ENCODE measurements at regions not wholly inside any gene's neighbourhood (a gene's known extent, or its start where the extent isn't known, plus 50 kb on each side); places are given as distances from the start of the nearest gene placed in this dataset.
"Not testable (repeated sequence)": the region's sequence is repeated elsewhere in the genome, so short reads cannot be mapped to it uniquely, and the experiment has no call there.

GRCh38 chr4:55696424-55696823 lies 60.3 kb upstream of the NMU start:
- DNase-seq (ENCODE audit: low spot score in 2 of 2); H3K4me3 ChIP-seq; H3K27ac ChIP-seq; H3K9me3 ChIP-seq; H3K4me1 ChIP-seq; H3K36me3 ChIP-seq; H3K27me3 ChIP-seq; intact Hi-C loops (cut with DNase I): not testable (repeated sequence)

GRCh38 chr4:55706541-55706940 lies 70.4 kb upstream of the NMU start:
- H3K36me3 ChIP-seq, result no peaks in the 10 kb centered on the region
- no peak for DNase-seq (ENCODE audit: low spot score in 2 of 2)
- no peaks in the 10 kb centered on the region for H3K4me1 ChIP-seq
- intact Hi-C loops (cut with DNase I), result no loop called here
- no peak for TF ChIP-seq CTCF (IDR thresholded peaks at IDR 0.05)
- H3K4me3 ChIP-seq, result no peak overlapping the region
- no peaks in the 10 kb centered on the region for H3K9me3 ChIP-seq
- no peak overlapping the region for H3K27ac ChIP-seq
- H3K27me3 ChIP-seq, result no peaks in the 10 kb centered on the region

GRCh38 chr4:55707507-55707906 lies 71.4 kb upstream of the NMU start:
- H3K27ac ChIP-seq, result no peak overlapping the region
- no peaks in the 10 kb centered on the region for H3K36me3 ChIP-seq
- no peak overlapping the region for H3K4me3 ChIP-seq
- no peaks in the 10 kb centered on the region for H3K27me3 ChIP-seq
- DNase-seq (ENCODE audit: low spot score in 2 of 2), result no peak
- no peaks in the 10 kb centered on the region for H3K4me1 ChIP-seq
- no peak for TF ChIP-seq CTCF (IDR thresholded peaks at IDR 0.05)
- H3K9me3 ChIP-seq, result no peaks in the 10 kb centered on the region
- intact Hi-C loops (cut with DNase I), result no loop called here

- H3K36me3 ChIP-seq; H3K27ac ChIP-seq; H3K4me3 ChIP-seq; DNase-seq (ENCODE audit: low spot score in 2 of 2); H3K4me1 ChIP-seq; intact Hi-C loops (cut with DNase I); H3K9me3 ChIP-seq; H3K27me3 ChIP-seq: not testable (repeated sequence)
These were observed 71.9 kb upstream of the NMU start for GRCh38 chr4:55707991-55708390.

- H3K4me3 ChIP-seq; H3K9me3 ChIP-seq; H3K27ac ChIP-seq; H3K36me3 ChIP-seq; intact Hi-C loops (cut with DNase I); H3K4me1 ChIP-seq; H3K27me3 ChIP-seq; DNase-seq (ENCODE audit: low spot score in 2 of 2): not testable (repeated sequence)
These were observed 76.7 kb upstream of the NMU start for GRCh38 chr4:55712835-55713234.

- DNase-seq (ENCODE audit: low spot score in 2 of 2), result no peak
- Histone ChIP-seq H3K27ac (no peak overlapping the region), H3K4me3 (no peak overlapping the region)
These were observed 85.6 kb upstream of the NMU start for GRCh38 chr4:55721651-55722050.

GRCh38 chr4:55722132-55722531 lies 86.0 kb upstream of the NMU start:
- Histone ChIP-seq H3K9me3 (no peaks in the 10 kb centered on the region), H3K36me3 (no peaks in the 10 kb centered on the region), H3K4me3 (no peak overlapping the region), H3K27me3 (no peaks in the 10 kb centered on the region), H3K4me1 (no peaks in the 10 kb centered on the region), H3K27ac (no peak overlapping the region)
- intact Hi-C loops (cut with DNase I), result no loop called here
- TF ChIP-seq CTCF (IDR thresholded peaks at IDR 0.05), result no peak
- DNase-seq (ENCODE audit: low spot score in 2 of 2), result no peak

More at GRCh38 chr4:55721651-55722050, 85.6 kb upstream of the NMU start:
- no peaks in the 10 kb centered on the region for H3K27me3 ChIP-seq
- no peaks in the 10 kb centered on the region for H3K4me1 ChIP-seq
- intact Hi-C loops (cut with DNase I), result no loop called here
- TF ChIP-seq CTCF (IDR thresholded peaks at IDR 0.05), result no peak
- H3K9me3 ChIP-seq, result no peaks in the 10 kb centered on the region
- H3K36me3 ChIP-seq, result no peaks in the 10 kb centered on the region

Data from ascending aorta (tissue), 2 donors.